ENCODE measurements at regions not wholly inside any gene's neighbourhood (a gene's known extent, or its start where the extent isn't known, plus 50 kb on each side); places are given as distances from the start of the nearest gene placed in this dataset.

GRCh38 chr9:107784235-107784958 lies 294.8 kb upstream of the KLF4 start:
- Histone ChIP-seq H3K4me1 (ENCODE audit: control insufficient read depth, low read length) (no peaks in the 10 kb centered on the region), H4K20me1 (ENCODE audit: control insufficient read depth, insufficient read depth, low read depth, low read length) (no peaks in the 10 kb centered on the region), H3K27me3 (ENCODE audit: control insufficient read depth, low read length) (no peaks in the 10 kb centered on the region), H3K36me3 (ENCODE audit: control insufficient read depth, low read length) (no peaks in the 10 kb centered on the region), H3K9me2 (replicated peaks; ENCODE audit: control insufficient read depth, low read length) (no peaks in the 10 kb centered on the region), H3K27ac (ENCODE audit: low read depth, low read length) (no peak overlapping the region), H3K79me2 (ENCODE audit: control insufficient read depth, low read length) (no peaks in the 10 kb centered on the region), H3F3A (ENCODE audit: control insufficient read depth, insufficient read depth) (no peaks in the 10 kb centered on the region), H3K9me3 (ENCODE audit: control insufficient read depth, insufficient read depth, low read length) (no peaks in the 10 kb centered on the region), H3K4me3 (ENCODE audit: low read length) (no peak overlapping the region), H3K4me2 (ENCODE audit: low read length) (no peak overlapping the region)
- TF ChIP-seq EZH2phosphoT487 (IDR thresholded peaks at IDR 0.05; ENCODE audit: borderline replicate concordance, low read length) (no peak), CTCF (IDR thresholded peaks at IDR 0.05; ENCODE audit: low read depth, low read length, poor library complexity, severe bottlenecking) (no peak)

GRCh38 chr9:107782789-107783188 lies 293.2 kb upstream of the KLF4 start:
- Histone ChIP-seq H3K9me3 (ENCODE audit: control insufficient read depth, insufficient read depth, low read length) (no peaks in the 10 kb centered on the region), H3K27me3 (ENCODE audit: control insufficient read depth, low read length) (no peaks in the 10 kb centered on the region), H3K9me2 (replicated peaks; ENCODE audit: control insufficient read depth, low read length) (no peaks in the 10 kb centered on the region), H3K79me2 (ENCODE audit: control insufficient read depth, low read length) (no peaks in the 10 kb centered on the region), H3F3A (ENCODE audit: control insufficient read depth, insufficient read depth) (no peaks in the 10 kb centered on the region), H3K4me2 (ENCODE audit: low read length) (no peak overlapping the region), H3K27ac (ENCODE audit: low read depth, low read length) (no peak overlapping the region), H4K20me1 (ENCODE audit: control insufficient read depth, insufficient read depth, low read depth, low read length) (no peaks in the 10 kb centered on the region), H3K4me3 (ENCODE audit: low read length) (no peak overlapping the region), H3K4me1 (ENCODE audit: control insufficient read depth, low read length) (no peaks in the 10 kb centered on the region), H3K36me3 (ENCODE audit: control insufficient read depth, low read length) (no peaks in the 10 kb centered on the region)
- TF ChIP-seq EZH2phosphoT487 (IDR thresholded peaks at IDR 0.05; ENCODE audit: borderline replicate concordance, low read length) (no peak), CTCF (IDR thresholded peaks at IDR 0.05; ENCODE audit: low read depth, low read length, poor library complexity, severe bottlenecking) (no peak)

- no peaks in the 10 kb centered on the region for H3K79me2 ChIP-seq (ENCODE audit: control insufficient read depth, low read length)
- no peaks in the 10 kb centered on the region for H3F3A ChIP-seq (ENCODE audit: control insufficient read depth, insufficient read depth)
- no peaks in the 10 kb centered on the region for H3K9me2 ChIP-seq (replicated peaks; ENCODE audit: control insufficient read depth, low read length)
- H4K20me1 ChIP-seq (ENCODE audit: control insufficient read depth, insufficient read depth, low read depth, low read length): no peaks in the 10 kb centered on the region
- H3K27me3 ChIP-seq (ENCODE audit: control insufficient read depth, low read length): no peaks in the 10 kb centered on the region
- no peaks in the 10 kb centered on the region for H3K4me1 ChIP-seq (ENCODE audit: control insufficient read depth, low read length)
- no peak overlapping the region for H3K4me2 ChIP-seq (ENCODE audit: low read length)
- H3K4me3 ChIP-seq (ENCODE audit: low read length): no peak overlapping the region
- TF ChIP-seq EZH2phosphoT487 (IDR thresholded peaks at IDR 0.05; ENCODE audit: borderline replicate concordance, low read length): no peak
- TF ChIP-seq CTCF (IDR thresholded peaks at IDR 0.05; ENCODE audit: low read depth, low read length, poor library complexity, severe bottlenecking): no peak
- no peak overlapping the region for H3K27ac ChIP-seq (ENCODE audit: low read depth, low read length)
- no peaks in the 10 kb centered on the region for H3K36me3 ChIP-seq (ENCODE audit: control insufficient read depth, low read length)
- no peaks in the 10 kb centered on the region for H3K9me3 ChIP-seq (ENCODE audit: control insufficient read depth, insufficient read depth, low read length)
Observed at GRCh38 chr9:107782381-107782780, 292.8 kb upstream of the KLF4 start.
